Mesodermal cell (in vitro differentiated cells): ENCODE measurements at regions not wholly inside any gene's neighbourhood (a gene's known extent, or its start where the extent isn't known, plus 50 kb on each side); places are given as distances from the start of the nearest gene placed in this dataset.

Source experiments
- H3K27ac ChIP-seq: 2 replicates; pipeline ENCODE4 v1.7.0; 2013; ENCODE audit warnings: mild to moderate bottlenecking, low read depth, low read length, moderate library complexity; ENCODE audit not compliant: severe bottlenecking
- H3K36me3 ChIP-seq: 2 replicates; pipeline ENCODE4 v1.7.1; 2013; ENCODE audit warnings: mild to moderate bottlenecking, low read length, moderate library complexity; ENCODE audit not compliant: control insufficient read depth, insufficient read depth
- H3K4me1 ChIP-seq: one replicate; pipeline ENCODE4 v1.7.1; 2013; ENCODE audit warnings: mild to moderate bottlenecking, low read length; ENCODE audit not compliant: insufficient read depth, control insufficient read depth, poor library complexity, severe bottlenecking
- H3K4me3 ChIP-seq: 2 replicates; pipeline ENCODE4 v1.7.0; 2013; ENCODE audit warnings: low read length, control low read depth, mild to moderate bottlenecking; ENCODE audit not compliant: insufficient read depth, poor library complexity, severe bottlenecking; ENCODE audit errors: extremely low read depth
- H3K9me3 ChIP-seq: 2 replicates; pipeline ENCODE4 v1.7.1; 2013; ENCODE audit warnings: mild to moderate bottlenecking, low read length, moderate library complexity; ENCODE audit not compliant: control insufficient read depth
- WGBS, 2 experiments: methylation state at CpG; one replicate each; pipeline ENCODE4 v1.1.5; 2013; ENCODE audit warnings: missing lambda C conversion rate in 2 of 2; ENCODE audit not compliant: insufficient coverage in 2 of 2; 5-methylcytosine and 5-hydroxymethylcytosine counted together

GRCh38 chr7:81606078-81606863 is 163.6 kb downstream of the HGF start:
- Histone ChIP-seq H3K4me3 (no peak overlapping the region), H3K36me3 (no peaks in the 10 kb centered on the region), H3K9me3 (no peaks in the 10 kb centered on the region), H3K4me1 (no peaks in the 10 kb centered on the region), H3K27ac (no peak overlapping the region)
- no CpG with 5 or more reads among the region's 3 CpGs for WGBS, 2 experiments

DNA sequence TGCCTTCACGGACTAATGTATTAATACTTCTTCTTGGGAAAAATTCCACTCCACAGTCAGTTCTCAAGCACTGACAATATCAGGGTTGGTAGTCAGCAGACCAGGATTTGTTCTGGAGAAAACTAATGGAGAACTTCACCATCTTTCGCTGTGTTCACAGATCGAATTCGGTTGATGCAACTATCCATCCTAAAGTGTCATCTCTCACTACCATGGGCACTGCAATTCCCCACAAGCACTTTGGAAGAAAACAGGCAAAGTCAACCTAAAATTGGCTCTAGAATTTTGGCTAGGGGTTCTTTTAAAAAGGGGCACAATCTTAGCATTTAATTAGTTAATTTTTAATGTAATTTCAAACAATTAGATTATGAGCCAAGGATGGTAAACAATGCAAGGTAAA is 164.4 kb downstream of the HGF start:
- Histone ChIP-seq H3K4me1 (no peaks in the 10 kb centered on the region), H3K27ac (no peak overlapping the region), H3K4me3 (no peak overlapping the region), H3K36me3 (no peaks in the 10 kb centered on the region), H3K9me3 (no peaks in the 10 kb centered on the region)
- 83 to 100% methylated on average over 1 to 3 of the region's 4 CpGs for WGBS, 2 experiments

DNA sequence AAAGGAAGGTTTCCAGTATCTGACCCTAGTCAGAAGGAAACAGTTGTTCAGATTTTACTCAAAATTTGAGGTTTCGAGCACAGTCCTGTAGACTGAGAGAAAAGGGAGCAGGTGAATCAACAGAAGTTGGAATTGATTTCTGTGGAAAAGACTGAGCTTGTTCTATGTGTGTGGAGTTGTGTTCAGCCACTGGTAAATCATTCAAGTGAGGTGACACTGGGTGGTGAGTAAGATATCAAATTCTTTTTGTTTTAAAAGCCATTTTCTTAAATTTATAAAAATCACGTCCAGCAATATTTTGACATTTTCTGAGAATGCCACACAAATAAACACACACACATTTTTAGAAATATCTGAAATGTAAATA is 165.1 kb downstream of the HGF start:
- no peaks in the 10 kb centered on the region for H3K9me3 ChIP-seq
- 70 to 86% methylated on average over 1 of the region's 2 CpGs for WGBS, 2 experiments

DNA sequence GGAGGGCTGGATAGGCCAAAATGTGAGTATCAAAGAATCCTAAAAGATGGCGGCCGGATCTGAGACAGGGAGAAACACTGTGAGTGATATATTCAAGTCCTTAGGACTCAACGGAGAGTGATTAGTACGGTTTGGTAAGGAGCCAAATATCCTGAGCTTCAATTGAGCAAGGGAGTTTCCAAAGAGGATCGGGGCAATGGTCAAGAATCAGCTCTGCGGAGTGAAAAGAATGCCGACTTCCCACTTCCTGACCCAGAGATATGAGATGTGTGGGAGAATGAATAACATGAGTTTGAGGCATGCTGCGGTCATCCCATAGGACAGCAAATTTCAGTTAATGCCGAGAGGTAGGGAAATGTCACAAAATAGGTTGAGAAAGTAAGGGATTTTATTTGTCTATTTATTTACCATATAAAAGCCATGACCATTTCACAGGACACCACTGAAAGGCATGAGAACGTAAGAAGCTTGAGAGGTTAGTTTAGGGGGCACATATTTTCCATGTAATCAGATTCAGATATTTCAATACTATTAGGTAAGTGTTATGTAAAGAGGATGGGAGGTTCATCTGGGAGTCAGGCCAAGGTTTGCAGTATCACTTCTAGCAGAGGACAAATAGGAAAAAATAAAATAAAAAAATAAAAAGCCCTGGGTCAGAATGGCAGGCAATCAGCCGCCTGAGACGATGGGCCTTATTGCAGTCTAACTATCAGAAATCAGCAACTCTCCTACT is 165.6 kb downstream of the HGF start:
- Histone ChIP-seq H3K4me1 (no peaks in the 10 kb centered on the region), H3K27ac (no peak overlapping the region), H3K4me3 (no peak overlapping the region), H3K9me3 (no peaks in the 10 kb centered on the region), H3K36me3 (no peaks in the 10 kb centered on the region)
- 93 to 97% methylated on average over 7 to 9 of the region's 12 CpGs for WGBS, 2 experiments

More for the DNA sequence above, 165.1 kb downstream of the HGF start:
- Histone ChIP-seq H3K4me3 (no peak overlapping the region), H3K27ac (no peak overlapping the region), H3K36me3 (no peaks in the 10 kb centered on the region), H3K4me1 (no peaks in the 10 kb centered on the region)

DNA sequence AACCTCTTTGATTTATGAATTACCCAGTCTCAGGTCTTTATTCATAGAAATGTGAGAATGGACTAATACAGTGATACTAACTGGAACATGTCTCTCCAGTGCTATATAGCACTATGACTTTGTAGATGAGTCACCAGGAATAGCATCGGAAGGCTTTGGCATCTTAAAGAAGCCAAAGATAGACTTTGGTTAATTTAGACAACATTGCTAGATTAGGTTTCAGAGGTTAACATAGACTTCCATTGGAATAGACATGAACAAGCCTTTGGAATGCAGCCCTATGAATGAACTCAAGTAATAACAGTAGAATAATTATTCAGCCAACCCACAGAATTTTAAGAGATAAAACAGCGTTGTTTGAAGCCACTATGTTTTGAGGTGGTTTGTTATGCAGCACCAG is 169.2 kb downstream of the HGF start:
- Histone ChIP-seq H3K4me1 (no peaks in the 10 kb centered on the region), H3K27ac (no peak overlapping the region), H3K4me3 (no peak overlapping the region), H3K36me3 (no peaks in the 10 kb centered on the region), H3K9me3 (no peaks in the 10 kb centered on the region)
- 100% methylated on average over 2 of the region's 2 CpGs; no CpG with 5 or more reads in 1 of the 2 experiments for WGBS, 2 experiments

GRCh38 chr7:81598951-81599350 is 170.9 kb downstream of the HGF start:
- H3K27ac ChIP-seq, result no peak overlapping the region
- no CpG with 5 or more reads among the region's 1 CpG for WGBS, 2 experiments
- no peaks in the 10 kb centered on the region for H3K4me1 ChIP-seq
- H3K36me3 ChIP-seq, result no peaks in the 10 kb centered on the region
- H3K4me3 ChIP-seq, result no peak overlapping the region
- no peaks in the 10 kb centered on the region for H3K9me3 ChIP-seq

DNA sequence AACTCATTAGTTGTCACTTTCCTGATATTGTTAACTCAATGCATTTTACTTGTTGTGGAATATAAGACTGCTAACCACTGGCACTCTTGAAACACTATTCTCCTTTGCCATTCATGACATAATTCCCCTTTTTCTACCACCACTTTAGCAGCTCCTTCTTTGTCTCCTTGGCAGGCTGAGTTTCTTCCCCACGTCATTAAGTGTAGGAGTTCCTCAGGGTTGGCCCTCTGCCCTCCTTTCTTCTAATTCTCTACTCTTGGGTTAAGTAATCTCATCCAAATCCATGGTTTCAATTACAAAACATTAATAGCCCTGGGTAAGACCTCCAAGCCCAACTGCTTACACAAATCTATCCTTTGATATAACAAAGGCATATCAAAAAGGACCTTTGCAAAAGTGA is 175.1 kb downstream of the HGF start:
- Histone ChIP-seq H3K4me3 (no peak overlapping the region), H3K4me1 (no peaks in the 10 kb centered on the region), H3K27ac (no peak overlapping the region), H3K36me3 (no peaks in the 10 kb centered on the region), H3K9me3 (no peaks in the 10 kb centered on the region)
- WGBS, 2 experiments, result 75 to 83% methylated on average over 1 of the region's 1 CpG

GRCh38 chr7:81590131-81590530 is 179.7 kb downstream of the HGF start:
- 100% methylated on average over 1 of the region's 5 CpGs; no CpG with 5 or more reads in 1 of the 2 experiments for WGBS, 2 experiments
- H3K36me3 ChIP-seq, result no peaks in the 10 kb centered on the region
- no peaks in the 10 kb centered on the region for H3K9me3 ChIP-seq
- H3K4me1 ChIP-seq, result no peaks in the 10 kb centered on the region
- H3K4me3 ChIP-seq, result no peak overlapping the region
- H3K27ac ChIP-seq, result no peak overlapping the region

DNA sequence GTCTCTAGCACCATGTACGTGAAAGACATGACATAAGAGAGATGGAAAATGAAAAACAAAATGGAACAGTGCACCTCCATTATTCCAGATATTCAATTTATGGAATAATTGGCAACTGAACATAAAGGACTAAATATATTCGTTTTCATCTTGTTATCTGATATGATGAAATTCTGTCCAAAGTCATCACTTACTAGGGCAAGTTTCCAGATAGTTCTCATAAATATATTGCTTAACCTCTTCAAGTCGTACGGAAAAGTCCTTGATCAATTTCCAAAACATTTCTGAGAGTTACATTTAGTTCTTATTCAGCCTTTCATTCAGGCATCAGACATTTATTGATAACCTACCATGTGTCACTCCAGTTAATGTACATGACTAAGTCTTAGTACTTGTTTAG is 185.2 kb downstream of the HGF start:
- Histone ChIP-seq H3K36me3 (no peaks in the 10 kb centered on the region), H3K4me1 (no peaks in the 10 kb centered on the region), H3K4me3 (no peak overlapping the region), H3K9me3 (no peaks in the 10 kb centered on the region), H3K27ac (no peak overlapping the region)
- WGBS, 2 experiments, result 95 to 100% methylated on average over 2 of the region's 4 CpGs

- Histone ChIP-seq H3K9me3 (no peaks in the 10 kb centered on the region), H3K4me1 (no peaks in the 10 kb centered on the region), H3K36me3 (no peaks in the 10 kb centered on the region), H3K27ac (no peak overlapping the region), H3K4me3 (no peak overlapping the region)
- WGBS, 2 experiments, result no CpG with 5 or more reads among the region's 2 CpGs
Observed at GRCh38 chr7:81583882-81584533, 185.8 kb downstream of the HGF start.
